WERI-Rb-1 (cell line): ENCODE measurements at regions not wholly inside any gene's neighbourhood (a gene's known extent, or its start where the extent isn't known, plus 50 kb on each side); places are given as distances from the start of the nearest gene placed in this dataset.
"Not testable (repeated sequence)": the region's sequence is repeated elsewhere in the genome, so short reads cannot be mapped to it uniquely, and the experiment has no call there.

Experiments
- DNase-seq: peaks from one replicate; pipeline ENCODE4 v3.0.0-alpha.2; 2020
- H3K27ac ChIP-seq: fragments of 250-450 bp; sonication (Bioruptor Pico); 2 replicates; pipeline ENCODE4 v1.5.1; 2020; ENCODE audit warnings: mild to moderate bottlenecking, moderate library complexity
- H3K27me3 ChIP-seq: fragments of 250-450 bp; sonication (Bioruptor Pico); 2 replicates; pipeline ENCODE4 v1.5.1; 2021; ENCODE audit warnings: mild to moderate bottlenecking, low read depth, moderate library complexity; ENCODE audit not compliant: insufficient read depth, severe bottlenecking
- H3K36me3 ChIP-seq: fragments of 250-450 bp; sonication (Bioruptor Pico); 2 replicates; pipeline ENCODE4 v1.5.1; 2020; ENCODE audit warnings: mild to moderate bottlenecking, moderate library complexity
- H3K4me3 ChIP-seq: 2 replicates; pipeline ENCODE4 v1.5.1; 2011; ENCODE audit warnings: low read depth, mild to moderate bottlenecking, control low read depth, low read length
- H3K9me3 ChIP-seq: fragments of 250-450 bp; sonication (Bioruptor Pico); 2 replicates; pipeline ENCODE4 v1.5.1; 2021; ENCODE audit warnings: mild to moderate bottlenecking, moderate library complexity; ENCODE audit not compliant: severe bottlenecking
- CTCF ChIP-seq: IDR thresholded peaks from 2 replicates; pipeline ENCODE4 v1.5.1; 2011; ENCODE audit warnings: low read depth, mild to moderate bottlenecking, control low read depth, inconsistent platforms, low read length

- H3K36me3 ChIP-seq: no peaks in the 10 kb centered on the region
- DNase-seq: no peak
- no peaks in the 10 kb centered on the region for H3K27me3 ChIP-seq
- TF ChIP-seq CTCF: no peak
- no peak overlapping the region for H3K27ac ChIP-seq
- H3K9me3 ChIP-seq: no peaks in the 10 kb centered on the region
- no peak overlapping the region for H3K4me3 ChIP-seq
Observed at GRCh38 chr7:138388673-138389491, 71.2 kb upstream of the TRIM24 start.

GRCh38 chr7:138395763-138396162, 64.3 kb upstream of the TRIM24 start:
- H3K27me3 ChIP-seq: no peaks in the 10 kb centered on the region
- DNase-seq: no peak
- H3K27ac ChIP-seq: no peak overlapping the region
- no peaks in the 10 kb centered on the region for H3K36me3 ChIP-seq
- no peaks in the 10 kb centered on the region for H3K9me3 ChIP-seq
- H3K4me3 ChIP-seq: no peak overlapping the region
- TF ChIP-seq CTCF: no peak

- DNase-seq: no peak
- H3K27me3 ChIP-seq: no peaks in the 10 kb centered on the region
- no peaks in the 10 kb centered on the region for H3K36me3 ChIP-seq
- no peak overlapping the region for H3K4me3 ChIP-seq
- no peak overlapping the region for H3K27ac ChIP-seq
- TF ChIP-seq CTCF: no peak
- H3K9me3 ChIP-seq: no peaks in the 10 kb centered on the region
Observed at GRCh38 chr7:138396251-138397070, 63.6 kb upstream of the TRIM24 start.

- H3K36me3 ChIP-seq, H3K27me3 ChIP-seq, H3K27ac ChIP-seq, DNase-seq, H3K4me3 ChIP-seq, H3K9me3 ChIP-seq: not testable (repeated sequence)
Observed at GRCh38 chr7:138397071-138397433, 63.0 kb upstream of the TRIM24 start.

- H3K4me3 ChIP-seq: no peak overlapping the region
- H3K9me3 ChIP-seq: no peaks in the 10 kb centered on the region
- no peak overlapping the region for H3K27ac ChIP-seq
- no peaks in the 10 kb centered on the region for H3K36me3 ChIP-seq
- DNase-seq: no peak
- no peak for TF ChIP-seq CTCF
- H3K27me3 ChIP-seq: no peaks in the 10 kb centered on the region
Observed at GRCh38 chr7:138398857-138399256, 61.2 kb upstream of the TRIM24 start.

- Histone ChIP-seq H3K27me3 (no peaks in the 10 kb centered on the region), H3K36me3 (no peaks in the 10 kb centered on the region), H3K4me3 (no peak overlapping the region), H3K27ac (no peak overlapping the region), H3K9me3 (no peaks in the 10 kb centered on the region)
- TF ChIP-seq CTCF: no peak
- DNase-seq: no peak
Observed at GRCh38 chr7:138400400-138400886, 59.6 kb upstream of the TRIM24 start.
